ENCODE measurements at regions not wholly inside any gene's neighbourhood (a gene's known extent, or its start where the extent isn't known, plus 50 kb on each side); places are given as distances from the start of the nearest gene placed in this dataset.
"Not testable (repeated sequence)": the region's sequence is repeated elsewhere in the genome, so short reads cannot be mapped to it uniquely, and the experiment has no call there.

GRCh38 chr17:63039899-63040602 lies 74.0 kb downstream of the TANC2 start:
- H3K36me3 Mint-ChIP-seq: no peaks in the 10 kb centered on the region

DNA sequence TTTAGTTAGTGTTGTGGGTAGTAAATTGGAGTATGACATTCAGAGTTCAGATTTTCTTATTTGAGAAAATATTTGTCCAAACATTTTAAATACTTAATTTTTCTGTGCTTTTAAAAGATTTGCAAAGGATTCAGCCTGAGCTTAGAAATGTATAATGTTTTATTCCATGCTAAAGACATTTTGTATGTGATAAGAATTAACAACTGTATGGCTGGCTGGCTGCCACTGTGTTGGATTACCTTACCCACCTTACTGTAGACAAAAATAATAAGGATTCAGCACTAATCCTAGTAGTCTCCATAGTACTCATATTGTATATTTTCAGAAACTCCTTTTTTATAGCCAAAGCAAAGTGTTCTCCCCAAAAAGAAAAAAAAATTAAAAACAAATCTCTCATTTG lies 74.8 kb downstream of the TANC2 start:
- H3K9me3 Mint-ChIP-seq: no peaks in the 10 kb centered on the region
- H3K27ac Mint-ChIP-seq: no peak overlapping the region
- H3K4me3 Mint-ChIP-seq: no peak overlapping the region
- DNase-seq (ENCODE audit: extremely low spot score, unreplicated experiment): no peak
- H3K36me3 Mint-ChIP-seq: no peaks in the 10 kb centered on the region
- peaks cover 11% of the 10 kb centered on the region for H3K4me1 Mint-ChIP-seq (ENCODE audit: unreplicated experiment)
- TF ChIP-seq, protein P1, sequence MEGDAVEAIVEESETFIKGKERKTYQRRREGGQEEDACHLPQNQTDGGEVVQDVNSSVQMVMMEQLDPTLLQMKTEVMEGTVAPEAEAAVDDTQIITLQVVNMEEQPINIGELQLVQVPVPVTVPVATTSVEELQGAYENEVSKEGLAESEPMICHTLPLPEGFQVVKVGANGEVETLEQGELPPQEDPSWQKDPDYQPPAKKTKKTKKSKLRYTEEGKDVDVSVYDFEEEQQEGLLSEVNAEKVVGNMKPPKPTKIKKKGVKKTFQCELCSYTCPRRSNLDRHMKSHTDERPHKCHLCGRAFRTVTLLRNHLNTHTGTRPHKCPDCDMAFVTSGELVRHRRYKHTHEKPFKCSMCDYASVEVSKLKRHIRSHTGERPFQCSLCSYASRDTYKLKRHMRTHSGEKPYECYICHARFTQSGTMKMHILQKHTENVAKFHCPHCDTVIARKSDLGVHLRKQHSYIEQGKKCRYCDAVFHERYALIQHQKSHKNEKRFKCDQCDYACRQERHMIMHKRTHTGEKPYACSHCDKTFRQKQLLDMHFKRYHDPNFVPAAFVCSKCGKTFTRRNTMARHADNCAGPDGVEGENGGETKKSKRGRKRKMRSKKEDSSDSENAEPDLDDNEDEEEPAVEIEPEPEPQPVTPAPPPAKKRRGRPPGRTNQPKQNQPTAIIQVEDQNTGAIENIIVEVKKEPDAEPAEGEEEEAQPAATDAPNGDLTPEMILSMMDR (conservative IDR thresholded peaks at IDR 0.05): no peak
- no peaks in the 10 kb centered on the region for H3K27me3 Mint-ChIP-seq

More at GRCh38 chr17:63039899-63040602, 74.0 kb downstream of the TANC2 start:
- no peak for DNase-seq (ENCODE audit: extremely low spot score, unreplicated experiment)
- no peaks in the 10 kb centered on the region for H3K9me3 Mint-ChIP-seq
- TF ChIP-seq, protein P1 (conservative IDR thresholded peaks at IDR 0.05): no peak
- H3K27ac Mint-ChIP-seq: no peak overlapping the region
- peaks cover 11% of the 10 kb centered on the region for H3K4me1 Mint-ChIP-seq (ENCODE audit: unreplicated experiment)
- no peak overlapping the region for H3K4me3 Mint-ChIP-seq
- H3K27me3 Mint-ChIP-seq: no peaks in the 10 kb centered on the region

DNA sequence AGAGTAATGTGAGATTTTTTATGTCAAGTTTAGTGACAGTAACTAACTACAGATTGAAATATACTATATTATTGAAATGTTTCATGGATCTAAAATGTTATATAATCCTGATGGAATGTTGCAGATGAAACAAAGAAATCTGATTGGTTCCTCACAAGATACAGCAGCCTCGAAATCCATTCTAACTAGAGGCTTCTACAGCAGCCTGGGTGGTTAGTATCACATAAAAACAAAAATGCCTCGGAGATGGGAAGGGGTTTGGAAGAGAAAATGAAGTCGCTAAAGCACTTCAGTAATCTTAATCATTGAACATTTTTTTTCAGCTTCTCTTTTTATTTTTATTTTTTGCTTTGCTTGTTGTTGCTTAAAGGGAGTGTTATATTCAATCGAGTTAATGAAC lies 75.2 kb downstream of the TANC2 start:
- TF ChIP-seq, protein P1 (conservative IDR thresholded peaks at IDR 0.05): no peak
- Mint-ChIP-seq H3K27me3 (no peaks in the 10 kb centered on the region), H3K9me3 (no peaks in the 10 kb centered on the region), H3K4me3 (no peak overlapping the region), H3K27ac (no peak overlapping the region), H3K4me1 (ENCODE audit: unreplicated experiment) (peaks cover 11% of the 10 kb centered on the region), H3K36me3 (no peaks in the 10 kb centered on the region)
- DNase-seq (ENCODE audit: extremely low spot score, unreplicated experiment): no peak

- TF ChIP-seq, protein P1 (conservative IDR thresholded peaks at IDR 0.05): no peak
- no peaks in the 10 kb centered on the region for H3K36me3 Mint-ChIP-seq
- peaks cover 11% of the 10 kb centered on the region for H3K4me1 Mint-ChIP-seq (ENCODE audit: unreplicated experiment)
- H3K27ac Mint-ChIP-seq: no peak overlapping the region
- no peaks in the 10 kb centered on the region for H3K27me3 Mint-ChIP-seq
- no peak for DNase-seq (ENCODE audit: extremely low spot score, unreplicated experiment)
- H3K9me3 Mint-ChIP-seq: no peaks in the 10 kb centered on the region
- H3K4me3 Mint-ChIP-seq: no peak overlapping the region
Measured at GRCh38 chr17:63041722-63042121, 75.7 kb downstream of the TANC2 start.

DNA sequence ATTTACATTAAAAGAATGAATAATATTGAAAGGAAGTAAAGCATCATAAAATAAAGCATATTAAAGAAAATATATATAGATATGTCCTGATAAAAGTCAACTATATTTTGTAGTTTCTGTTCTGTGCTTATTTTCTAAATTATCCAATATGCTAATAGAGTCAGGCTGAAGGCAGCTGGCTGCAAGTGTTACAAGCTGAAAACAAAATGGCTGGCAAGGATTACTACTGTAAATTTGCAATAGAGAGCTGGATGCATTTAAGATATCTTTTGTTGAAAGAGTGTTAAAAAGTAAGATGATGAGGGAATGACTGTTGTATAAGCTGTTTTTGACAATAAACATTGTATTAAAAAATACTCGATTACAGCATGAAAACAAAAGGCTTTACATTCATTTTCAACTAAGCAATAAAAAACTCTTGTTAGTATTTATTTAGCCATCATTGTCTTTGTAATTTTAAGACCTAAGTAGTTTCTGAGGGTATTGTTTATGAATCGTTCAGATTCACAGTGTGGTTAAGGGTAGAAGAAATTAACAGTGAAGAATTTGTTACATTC lies 76.3 kb downstream of the TANC2 start:
- H3K4me3 Mint-ChIP-seq: no peak overlapping the region
- TF ChIP-seq, protein P1 (conservative IDR thresholded peaks at IDR 0.05): no peak
- H3K27ac Mint-ChIP-seq: no peak overlapping the region
- H3K9me3 Mint-ChIP-seq: no peaks in the 10 kb centered on the region
- no peaks in the 10 kb centered on the region for H3K27me3 Mint-ChIP-seq
- no peak for DNase-seq (ENCODE audit: extremely low spot score, unreplicated experiment)
- no peaks in the 10 kb centered on the region for H3K36me3 Mint-ChIP-seq
- H3K4me1 Mint-ChIP-seq (ENCODE audit: unreplicated experiment): peaks cover 11% of the 10 kb centered on the region

DNA sequence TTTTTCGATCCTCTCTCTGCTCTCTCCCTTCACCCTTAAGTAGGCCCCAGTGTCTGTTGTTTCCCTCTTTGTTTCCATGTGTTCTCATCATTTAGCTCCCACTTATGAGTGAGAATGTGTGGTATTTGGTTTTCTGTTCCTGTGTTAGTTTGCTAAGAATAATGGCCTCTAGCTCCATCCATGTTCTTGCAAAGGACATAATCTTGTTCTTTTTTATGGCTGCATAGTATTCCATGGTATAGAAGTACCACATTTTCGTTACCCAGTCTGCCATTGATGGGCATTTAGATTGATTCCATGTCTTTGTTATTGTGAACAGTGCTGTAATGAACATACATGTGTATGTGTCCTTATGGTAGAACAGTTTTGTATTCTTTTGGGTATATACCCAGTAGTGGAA lies 91.5 kb downstream of the TANC2 start:
- not testable (repeated sequence) for H3K27me3 Mint-ChIP-seq; H3K36me3 Mint-ChIP-seq; H3K4me3 Mint-ChIP-seq; H3K27ac Mint-ChIP-seq; DNase-seq (ENCODE audit: extremely low spot score, unreplicated experiment); H3K4me1 Mint-ChIP-seq (ENCODE audit: unreplicated experiment); H3K9me3 Mint-ChIP-seq

Measured in type B pancreatic cell (in vitro differentiated cells).